HFFc6 (cell line): ENCODE measurements at regions not wholly inside any gene's neighbourhood (a gene's known extent, or its start where the extent isn't known, plus 50 kb on each side); places are given as distances from the start of the nearest gene placed in this dataset.
"Not testable (repeated sequence)": the region's sequence is repeated elsewhere in the genome, so short reads cannot be mapped to it uniquely, and the experiment has no call there.

Experiments
- DNase-seq: peaks from one replicate; pipeline ENCODE4 v3.0.0-alpha.2; 2018
- H3K27ac Mint-ChIP-seq: 2 replicates; pipeline ENCODE4 v1.8.0; 2020; ENCODE audit warnings: mild to moderate bottlenecking, mixed read lengths
- H3K27me3 Mint-ChIP-seq: 2 replicates; pipeline ENCODE4 v1.8.0; 2021; ENCODE audit warnings: mild to moderate bottlenecking, moderate library complexity, mixed read lengths; ENCODE audit not compliant: insufficient read depth
- H3K36me3 Mint-ChIP-seq: 2 replicates; pipeline ENCODE4 v1.8.0; 2021; ENCODE audit warnings: low read depth, mixed read lengths
- H3K4me1 Mint-ChIP-seq: 2 replicates; pipeline ENCODE4 v1.8.0; 2020; ENCODE audit warnings: low read depth, mixed read lengths
- H3K4me3 Mint-ChIP-seq: 2 replicates; pipeline ENCODE4 v1.8.0; 2020; ENCODE audit warnings: mild to moderate bottlenecking, moderate library complexity, mixed read lengths
- H3K9me3 Mint-ChIP-seq: 2 replicates; pipeline ENCODE4 v1.8.0; 2020; ENCODE audit warnings: mild to moderate bottlenecking, mixed read lengths
- CTCF ChIP-seq: fragments of 200-600 bp; sonication (generic); IDR thresholded peaks from 2 replicates; pipeline ENCODE4 v1.5.0; 2021; ENCODE audit warnings: antibody characterized with exemption, mild to moderate bottlenecking

GRCh38 chr10:47670857-47671256, 92.5 kb downstream of the SYT15B start:
- H3K4me1 Mint-ChIP-seq, H3K27me3 Mint-ChIP-seq, H3K36me3 Mint-ChIP-seq: not testable (repeated sequence)

GRCh38 chr10:47661955-47662577, 101.3 kb downstream of the SYT15B start:
- H3K36me3 Mint-ChIP-seq, H3K27me3 Mint-ChIP-seq, H3K27ac Mint-ChIP-seq, H3K4me3 Mint-ChIP-seq, DNase-seq, H3K9me3 Mint-ChIP-seq, H3K4me1 Mint-ChIP-seq: not testable (repeated sequence)

More at GRCh38 chr10:47670857-47671256, 92.5 kb downstream of the SYT15B start:
- DNase-seq, H3K4me3 Mint-ChIP-seq, H3K27ac Mint-ChIP-seq, H3K9me3 Mint-ChIP-seq: not testable (repeated sequence)

- not testable (repeated sequence) for H3K27me3 Mint-ChIP-seq, H3K4me1 Mint-ChIP-seq, H3K36me3 Mint-ChIP-seq, H3K9me3 Mint-ChIP-seq, DNase-seq, H3K27ac Mint-ChIP-seq, H3K4me3 Mint-ChIP-seq
These were observed 106.7 kb downstream of the SYT15B start for GRCh38 chr10:47656732-47657131.

GRCh38 chr10:47654161-47654560, 109.2 kb downstream of the SYT15B start:
- not testable (repeated sequence) for H3K27me3 Mint-ChIP-seq, H3K4me3 Mint-ChIP-seq, DNase-seq, H3K9me3 Mint-ChIP-seq, H3K27ac Mint-ChIP-seq, H3K4me1 Mint-ChIP-seq, H3K36me3 Mint-ChIP-seq

- H3K27me3 Mint-ChIP-seq, DNase-seq, H3K27ac Mint-ChIP-seq, H3K4me1 Mint-ChIP-seq, H3K9me3 Mint-ChIP-seq, H3K36me3 Mint-ChIP-seq, H3K4me3 Mint-ChIP-seq: not testable (repeated sequence)
These were observed 114.8 kb downstream of the SYT15B start for GRCh38 chr10:47648594-47648993.

- H3K27ac Mint-ChIP-seq, H3K4me3 Mint-ChIP-seq, H3K4me1 Mint-ChIP-seq, H3K9me3 Mint-ChIP-seq, H3K27me3 Mint-ChIP-seq, H3K36me3 Mint-ChIP-seq: not testable (repeated sequence)
- DNase-seq = peak; percentile 5
These were observed 115.8 kb downstream of the SYT15B start for GRCh38 chr10:47647523-47648101.

- H3K4me3 Mint-ChIP-seq, H3K36me3 Mint-ChIP-seq, H3K9me3 Mint-ChIP-seq, H3K27me3 Mint-ChIP-seq, H3K27ac Mint-ChIP-seq, H3K4me1 Mint-ChIP-seq: not testable (repeated sequence)
- DNase-seq = peak; percentile 53
- peak; percentile 76 for TF ChIP-seq CTCF
These were observed 116.6 kb downstream of the SYT15B start for GRCh38 chr10:47646686-47647273.

GRCh38 chr10:47626975-47627374, 103.5 kb upstream of the AGAP9 start:
- H3K4me1 Mint-ChIP-seq, H3K27ac Mint-ChIP-seq, H3K36me3 Mint-ChIP-seq, H3K27me3 Mint-ChIP-seq, H3K9me3 Mint-ChIP-seq, DNase-seq, H3K4me3 Mint-ChIP-seq: not testable (repeated sequence)

- not testable (repeated sequence) for H3K27me3 Mint-ChIP-seq, H3K9me3 Mint-ChIP-seq, DNase-seq, H3K4me3 Mint-ChIP-seq, H3K36me3 Mint-ChIP-seq, H3K27ac Mint-ChIP-seq, H3K4me1 Mint-ChIP-seq
These were observed 99.3 kb upstream of the AGAP9 start for GRCh38 chr10:47622719-47623118.

GRCh38 chr10:47619300-47620012, 96.0 kb upstream of the AGAP9 start:
- H3K4me3 Mint-ChIP-seq, DNase-seq, H3K9me3 Mint-ChIP-seq, H3K27me3 Mint-ChIP-seq, H3K36me3 Mint-ChIP-seq, H3K4me1 Mint-ChIP-seq, H3K27ac Mint-ChIP-seq: not testable (repeated sequence)

GRCh38 chr10:47609311-47609710, 85.9 kb upstream of the AGAP9 start:
- not testable (repeated sequence) for H3K27me3 Mint-ChIP-seq, H3K4me3 Mint-ChIP-seq, H3K4me1 Mint-ChIP-seq, H3K9me3 Mint-ChIP-seq, DNase-seq, H3K36me3 Mint-ChIP-seq, H3K27ac Mint-ChIP-seq

- not testable (repeated sequence) for DNase-seq, H3K4me1 Mint-ChIP-seq, H3K36me3 Mint-ChIP-seq, H3K9me3 Mint-ChIP-seq, H3K27me3 Mint-ChIP-seq, H3K27ac Mint-ChIP-seq, H3K4me3 Mint-ChIP-seq
These were observed 82.6 kb upstream of the AGAP9 start for GRCh38 chr10:47605791-47606773.
